IPS-18a (cell line): ENCODE measurements at regions not wholly inside any gene's neighbourhood (a gene's known extent, or its start where the extent isn't known, plus 50 kb on each side); places are given as distances from the start of the nearest gene placed in this dataset.
"Not testable (repeated sequence)": the region's sequence is repeated elsewhere in the genome, so short reads cannot be mapped to it uniquely, and the experiment has no call there.

Experiments
- H3K27ac ChIP-seq: one replicate; pipeline ENCODE4 v1.5.1; 2013; ENCODE audit warnings: low read length
- H3K27me3 ChIP-seq: one replicate; pipeline ENCODE4 v1.6.1; 2013; ENCODE audit warnings: mild to moderate bottlenecking, low read length; ENCODE audit not compliant: control insufficient read depth, insufficient read depth
- H3K36me3 ChIP-seq: one replicate; pipeline ENCODE4 v1.6.1; 2013; ENCODE audit warnings: low read depth, low read length; ENCODE audit not compliant: control insufficient read depth
- H3K4me1 ChIP-seq: one replicate; pipeline ENCODE4 v1.6.1; 2013; ENCODE audit warnings: low read depth, low read length; ENCODE audit not compliant: control insufficient read depth
- H3K4me3 ChIP-seq: one replicate; pipeline ENCODE4 v1.5.1; 2013; ENCODE audit warnings: low read length
- H3K9ac ChIP-seq: one replicate; pipeline ENCODE4 v1.6.1; 2013; ENCODE audit warnings: mild to moderate bottlenecking, low read length, moderate library complexity
- H3K9me3 ChIP-seq: one replicate; pipeline ENCODE4 v1.6.1; 2013; ENCODE audit warnings: low read depth, low read length; ENCODE audit not compliant: control insufficient read depth

GRCh38 chr9:108427751-108428150, 428.0 kb downstream of the ACTL7B start:
- Histone ChIP-seq H3K4me3 (no peak overlapping the region), H3K36me3 (no peaks in the 10 kb centered on the region), H3K27me3 (no peaks in the 10 kb centered on the region), H3K27ac (no peak overlapping the region), H3K9ac (no peak overlapping the region), H3K4me1 (no peaks in the 10 kb centered on the region), H3K9me3 (no peaks in the 10 kb centered on the region)

GRCh38 chr9:108426421-108426940, 429.3 kb downstream of the ACTL7B start:
- H3K4me3 ChIP-seq, H3K36me3 ChIP-seq, H3K4me1 ChIP-seq, H3K27me3 ChIP-seq, H3K9ac ChIP-seq, H3K9me3 ChIP-seq, H3K27ac ChIP-seq: not testable (repeated sequence)

GRCh38 chr9:108423433-108423832, 432.4 kb downstream of the ACTL7B start:
- Histone ChIP-seq H3K4me3 (no peak overlapping the region), H3K27me3 (no peaks in the 10 kb centered on the region), H3K4me1 (no peaks in the 10 kb centered on the region), H3K27ac (no peak overlapping the region), H3K9ac (no peak overlapping the region), H3K9me3 (no peaks in the 10 kb centered on the region), H3K36me3 (no peaks in the 10 kb centered on the region)

GRCh38 chr9:108419379-108419778, 436.4 kb downstream of the ACTL7B start:
- no peaks in the 10 kb centered on the region for H3K36me3 ChIP-seq
- no peaks in the 10 kb centered on the region for H3K9me3 ChIP-seq
- no peak overlapping the region for H3K9ac ChIP-seq
- H3K4me1 ChIP-seq = no peaks in the 10 kb centered on the region
- no peak overlapping the region for H3K4me3 ChIP-seq
- no peak overlapping the region for H3K27ac ChIP-seq
- no peaks in the 10 kb centered on the region for H3K27me3 ChIP-seq

GRCh38 chr9:108417726-108418125, 438.1 kb downstream of the ACTL7B start:
- H3K9me3 ChIP-seq = no peaks in the 10 kb centered on the region
- H3K36me3 ChIP-seq = no peaks in the 10 kb centered on the region
- no peaks in the 10 kb centered on the region for H3K4me1 ChIP-seq
- no peak overlapping the region for H3K9ac ChIP-seq
- H3K4me3 ChIP-seq = no peak overlapping the region
- no peak overlapping the region for H3K27ac ChIP-seq
- no peaks in the 10 kb centered on the region for H3K27me3 ChIP-seq

- no peak overlapping the region for H3K4me3 ChIP-seq
- no peaks in the 10 kb centered on the region for H3K9me3 ChIP-seq
- no peaks in the 10 kb centered on the region for H3K27me3 ChIP-seq
- H3K36me3 ChIP-seq = no peaks in the 10 kb centered on the region
- H3K9ac ChIP-seq = no peak overlapping the region
- H3K4me1 ChIP-seq = no peaks in the 10 kb centered on the region
- H3K27ac ChIP-seq = no peak overlapping the region
Observed at GRCh38 chr9:108417312-108417711, 438.5 kb downstream of the ACTL7B start.

GRCh38 chr9:108416324-108416723, 439.5 kb downstream of the ACTL7B start:
- Histone ChIP-seq H3K27ac (no peak overlapping the region), H3K4me1 (no peaks in the 10 kb centered on the region), H3K9me3 (no peaks in the 10 kb centered on the region), H3K9ac (no peak overlapping the region), H3K4me3 (no peak overlapping the region), H3K36me3 (no peaks in the 10 kb centered on the region), H3K27me3 (no peaks in the 10 kb centered on the region)

- Histone ChIP-seq H3K36me3 (no peaks in the 10 kb centered on the region), H3K4me3 (no peak overlapping the region), H3K27ac (no peak overlapping the region), H3K4me1 (no peaks in the 10 kb centered on the region), H3K9ac (no peak overlapping the region), H3K27me3 (no peaks in the 10 kb centered on the region), H3K9me3 (no peaks in the 10 kb centered on the region)
Observed at GRCh38 chr9:108413809-108414208, 442.0 kb downstream of the ACTL7B start.

GRCh38 chr9:108412755-108413154, 443.0 kb downstream of the ACTL7B start:
- no peak overlapping the region for H3K9ac ChIP-seq
- H3K4me3 ChIP-seq = no peak overlapping the region
- no peak overlapping the region for H3K27ac ChIP-seq
- H3K27me3 ChIP-seq = no peaks in the 10 kb centered on the region
- no peaks in the 10 kb centered on the region for H3K9me3 ChIP-seq
- no peaks in the 10 kb centered on the region for H3K36me3 ChIP-seq
- no peaks in the 10 kb centered on the region for H3K4me1 ChIP-seq

GRCh38 chr9:108411632-108412031, 444.2 kb downstream of the ACTL7B start:
- Histone ChIP-seq H3K4me1 (no peaks in the 10 kb centered on the region), H3K9ac (no peak overlapping the region), H3K27ac (no peak overlapping the region), H3K4me3 (no peak overlapping the region), H3K27me3 (no peaks in the 10 kb centered on the region), H3K36me3 (no peaks in the 10 kb centered on the region), H3K9me3 (no peaks in the 10 kb centered on the region)

GRCh38 chr9:108410161-108410560, 445.6 kb downstream of the ACTL7B start:
- Histone ChIP-seq H3K4me3 (no peak overlapping the region), H3K27ac (no peak overlapping the region), H3K9me3 (no peaks in the 10 kb centered on the region), H3K27me3 (no peaks in the 10 kb centered on the region), H3K9ac (no peak overlapping the region), H3K4me1 (no peaks in the 10 kb centered on the region), H3K36me3 (no peaks in the 10 kb centered on the region)

- no peaks in the 10 kb centered on the region for H3K4me1 ChIP-seq
- no peaks in the 10 kb centered on the region for H3K36me3 ChIP-seq
- H3K9me3 ChIP-seq = no peaks in the 10 kb centered on the region
- no peak overlapping the region for H3K4me3 ChIP-seq
- no peak overlapping the region for H3K9ac ChIP-seq
- no peaks in the 10 kb centered on the region for H3K27me3 ChIP-seq
- no peak overlapping the region for H3K27ac ChIP-seq
Observed at GRCh38 chr9:108400297-108400696, 455.5 kb downstream of the ACTL7B start.
